GM21381 (cell line): ENCODE measurements at regions not wholly inside any gene's neighbourhood (a gene's known extent, or its start where the extent isn't known, plus 50 kb on each side); places are given as distances from the start of the nearest gene placed in this dataset.
A peak's percentile ranks its signal among the peaks of the same experiment; 100 is the strongest.

ENCODE experiments used
- ATAC-seq: cut with Tn5 transposase; IDR thresholded peaks from one replicate; pipeline ENCODE4 v1.9.1; 2021; ENCODE audit warnings: mild to moderate bottlenecking, moderate library complexity; ENCODE audit not compliant: unreplicated experiment

DNA sequence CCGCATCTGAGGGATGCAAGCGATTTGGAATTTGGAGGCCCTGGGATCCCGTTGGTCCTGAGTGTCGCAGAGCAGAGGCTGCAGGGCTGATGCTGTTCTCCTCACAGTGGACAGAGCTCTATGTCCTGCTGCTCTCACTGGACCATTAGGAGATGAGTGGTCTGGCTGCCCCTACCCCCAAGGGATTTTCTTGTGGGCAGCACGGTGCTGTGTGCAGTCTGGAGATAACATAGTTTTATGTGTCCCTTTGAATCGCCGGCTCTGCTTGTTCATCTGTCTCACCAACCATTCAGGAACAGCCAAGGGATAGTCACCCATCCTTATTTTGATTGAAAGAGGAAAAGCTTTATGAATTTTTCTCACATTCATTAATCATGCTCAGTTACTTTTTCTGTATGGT lies 49.9 kb downstream of the CHRM3 start:
- no peak for ATAC-seq

- ATAC-seq = no peak
These were observed 51.5 kb downstream of the CHRM3 start for GRCh38 chr1:239437822-239438221.

GRCh38 chr1:239438891-239439290 lies 52.5 kb downstream of the CHRM3 start:
- no peak for ATAC-seq

- no peak for ATAC-seq
These were observed 57.0 kb downstream of the CHRM3 start for GRCh38 chr1:239443361-239443760.

GRCh38 chr1:239446611-239447010 lies 60.2 kb downstream of the CHRM3 start:
- ATAC-seq = no peak

DNA sequence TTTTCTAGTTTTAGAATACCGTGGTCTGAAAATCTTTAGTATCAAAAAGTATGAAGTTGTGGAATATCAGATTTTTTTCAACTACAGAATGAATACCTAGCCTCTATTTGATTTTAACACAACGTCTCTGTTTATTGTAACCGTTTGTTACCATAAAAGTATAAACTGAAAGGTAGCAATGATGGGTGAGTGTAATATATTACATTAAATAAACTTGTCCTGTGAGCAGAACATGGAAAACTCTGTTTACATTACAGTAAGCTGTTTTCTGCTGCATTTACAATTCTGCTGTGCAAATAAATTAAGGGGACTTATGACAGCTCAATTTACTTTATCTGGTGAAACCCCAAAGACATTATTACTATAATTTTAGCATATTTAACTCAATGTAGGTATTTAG lies 62.5 kb downstream of the CHRM3 start:
- no peak for ATAC-seq

DNA sequence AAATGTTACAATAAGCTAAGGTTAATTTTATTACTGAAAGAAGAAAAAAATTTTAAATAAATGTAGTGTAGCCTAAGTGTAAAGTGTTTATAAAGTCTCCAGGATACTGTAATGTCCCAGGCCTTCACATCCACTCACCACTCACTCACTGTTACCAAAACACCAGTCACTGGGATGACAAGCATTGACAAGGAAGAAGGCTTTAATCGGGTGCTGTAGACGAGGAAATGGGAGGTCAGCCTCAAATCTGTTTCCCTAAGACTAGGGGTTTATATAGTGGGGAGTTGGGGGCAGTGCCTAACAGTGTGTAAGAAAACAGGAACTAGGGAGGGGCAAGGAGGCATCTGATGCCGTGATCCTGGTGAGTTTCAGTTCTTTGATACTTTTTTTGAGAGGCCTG lies 69.4 kb downstream of the CHRM3 start:
- ATAC-seq = no peak

GRCh38 chr1:239456788-239457187 lies 70.4 kb downstream of the CHRM3 start:
- ATAC-seq = no peak

DNA sequence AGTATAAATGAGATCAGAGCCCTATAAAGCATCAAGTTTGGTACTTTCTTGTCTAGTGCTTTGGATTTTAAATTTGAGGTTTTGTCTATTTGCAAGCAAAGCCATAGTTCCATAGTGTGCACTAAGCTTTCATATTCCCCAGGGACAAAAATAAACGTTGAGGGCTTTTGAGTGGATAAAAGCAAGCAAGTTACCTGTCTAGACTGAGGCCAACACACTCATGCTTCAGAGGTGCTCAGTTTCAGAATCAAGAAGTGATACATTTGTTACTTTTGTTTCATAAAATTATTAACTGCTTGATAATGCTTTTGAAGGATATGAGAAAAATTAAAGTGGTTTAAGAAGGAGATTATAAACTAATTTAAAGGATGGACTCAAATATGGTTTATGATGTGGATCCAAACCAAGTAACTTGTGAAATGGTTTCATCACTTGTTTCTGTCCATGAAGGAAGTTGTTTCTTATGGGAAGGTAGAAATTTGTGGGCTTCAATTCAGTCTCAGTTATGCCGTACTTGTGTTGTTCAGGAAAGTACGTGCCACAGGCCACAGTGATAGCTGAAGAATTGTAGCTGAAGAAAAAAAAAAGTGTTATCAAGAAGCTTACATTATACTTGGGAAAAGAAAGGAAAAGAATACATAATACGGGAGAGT lies 71.2 kb downstream of the CHRM3 start:
- peak; percentile 65 for ATAC-seq

- peak; percentile 70 for ATAC-seq
These were observed 71.8 kb downstream of the CHRM3 start for GRCh38 chr1:239458144-239458500.

DNA sequence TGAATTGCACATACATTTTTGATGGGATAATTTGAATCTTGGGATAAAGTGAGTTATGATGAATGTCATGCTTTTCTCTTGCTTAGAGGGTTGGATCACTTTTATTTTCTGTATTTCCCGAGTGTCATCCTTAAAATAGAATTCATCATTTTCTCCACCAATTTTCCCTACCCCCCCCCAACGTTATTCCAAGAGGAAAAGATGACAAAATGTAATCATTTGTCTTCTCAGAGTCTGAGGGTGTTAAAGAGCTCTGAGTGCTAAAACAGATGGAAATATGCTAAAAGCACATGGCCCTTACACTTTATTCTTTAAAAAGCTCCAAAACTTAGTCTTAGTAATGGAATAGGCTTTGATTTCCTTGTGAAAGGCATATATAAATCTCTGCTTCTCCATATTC lies 81.4 kb downstream of the CHRM3 start:
- ATAC-seq = no peak

DNA sequence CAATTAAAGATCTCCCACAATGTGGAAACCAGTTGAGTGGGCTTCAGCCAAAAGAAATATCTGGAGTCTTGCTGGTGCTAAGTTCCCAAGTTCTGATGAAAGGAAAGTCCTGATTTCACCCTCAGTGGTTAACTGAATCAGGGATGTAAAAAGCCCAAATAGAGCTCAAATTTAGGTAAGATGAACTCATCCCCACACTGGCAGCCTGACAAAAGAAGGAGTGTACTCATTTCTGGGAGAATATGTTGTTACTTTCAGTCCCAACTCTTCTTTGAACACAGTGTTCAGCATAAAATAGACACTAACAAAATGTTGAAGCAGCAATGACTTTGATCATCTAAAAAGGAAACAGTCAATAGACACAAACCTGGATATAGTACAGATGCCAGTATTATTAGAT lies 91.7 kb downstream of the CHRM3 start:
- ATAC-seq = no peak

DNA sequence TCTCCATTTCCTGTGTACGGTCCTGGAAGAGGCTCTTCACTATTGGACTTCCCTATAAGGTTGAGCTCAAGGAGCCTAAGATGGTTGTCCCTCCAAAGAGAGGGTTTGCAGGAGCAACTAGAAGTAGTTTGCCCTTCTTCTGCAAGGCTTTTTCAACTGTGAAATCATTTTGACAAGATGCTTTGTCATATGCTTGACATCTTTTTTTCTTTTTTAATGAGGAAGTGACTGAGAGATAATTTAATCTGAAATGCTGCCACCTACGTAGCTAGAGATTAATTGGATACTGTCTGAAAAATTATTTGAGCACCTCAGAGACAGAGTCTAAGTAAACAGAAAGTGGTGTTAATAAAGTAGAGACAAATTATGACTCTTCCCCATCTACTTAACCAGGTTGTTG lies 97.0 kb downstream of the CHRM3 start:
- ATAC-seq = no peak

DNA sequence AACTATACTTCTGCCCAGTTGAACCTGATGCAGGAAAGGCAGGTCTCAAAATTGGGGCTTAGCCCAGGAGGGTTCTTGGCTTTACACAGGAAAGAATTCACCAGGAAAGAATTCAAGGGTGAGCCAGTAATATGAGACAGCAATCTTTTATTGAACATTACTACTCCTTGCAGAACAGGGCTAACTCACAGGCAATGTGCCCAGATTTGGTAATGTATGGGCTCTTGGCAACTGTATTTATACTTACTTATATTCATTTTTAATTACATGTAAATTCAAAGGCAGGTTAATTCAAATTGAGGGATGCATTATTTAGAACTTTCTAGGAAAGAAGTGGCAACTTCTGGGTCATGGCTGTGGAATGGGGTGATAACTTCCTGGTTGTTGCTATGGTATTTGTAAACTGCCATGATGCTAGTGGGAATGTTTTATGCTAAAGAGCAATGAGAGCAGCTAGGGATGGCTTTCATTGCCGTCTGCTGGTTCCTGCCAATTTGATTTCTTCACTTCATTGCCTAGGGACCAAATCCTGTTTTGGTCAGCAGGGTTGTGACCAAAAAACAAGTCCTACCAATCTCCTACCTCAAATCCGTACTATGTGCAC lies 107.5 kb downstream of the CHRM3 start:
- ATAC-seq = no peak

- ATAC-seq = no peak
These were observed 118.7 kb downstream of the CHRM3 start for GRCh38 chr1:239505094-239505493.

DNA sequence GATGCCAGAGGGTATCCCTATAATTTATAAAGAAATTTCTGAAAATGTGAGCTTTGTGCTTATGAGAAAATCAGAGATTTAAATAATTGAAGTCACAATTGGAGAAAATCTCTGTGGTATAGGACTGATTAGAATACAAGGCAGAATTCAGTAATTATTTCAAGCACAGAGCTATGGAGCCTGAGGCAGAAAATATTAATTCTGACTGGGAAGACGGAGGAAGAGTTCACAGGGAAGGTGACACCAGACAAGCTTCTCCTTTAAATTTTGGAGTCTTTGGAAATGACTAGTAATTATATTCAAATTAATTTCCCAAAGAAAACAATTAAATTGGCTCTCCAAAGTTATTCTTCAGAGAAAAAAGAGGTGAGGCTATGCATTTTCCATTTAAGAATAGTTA lies 121.5 kb downstream of the CHRM3 start:
- no peak for ATAC-seq

GRCh38 chr1:239511875-239512274 lies 125.5 kb downstream of the CHRM3 start:
- ATAC-seq = no peak

- ATAC-seq = no peak
These were observed 130.2 kb downstream of the CHRM3 start for GRCh38 chr1:239516579-239516978.

DNA sequence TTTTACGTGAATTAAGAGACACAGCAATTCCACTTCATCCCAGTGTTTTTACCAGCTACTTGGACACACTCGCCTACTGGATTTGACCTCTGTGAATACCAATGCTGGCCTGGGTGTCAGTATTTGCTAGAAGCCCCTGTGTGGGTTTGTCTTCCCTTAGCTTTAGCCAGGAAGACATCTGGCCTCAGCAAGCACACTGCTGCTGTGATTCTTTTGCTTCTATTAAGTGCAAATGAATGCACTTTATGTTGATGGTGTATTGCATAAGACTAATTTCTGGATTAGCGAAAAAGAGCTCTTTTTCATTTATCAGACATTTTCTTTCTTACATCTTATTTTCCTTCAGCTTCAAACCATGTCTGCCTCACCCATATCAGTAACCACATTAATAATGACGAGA lies 140.0 kb downstream of the CHRM3 start:
- no peak for ATAC-seq

DNA sequence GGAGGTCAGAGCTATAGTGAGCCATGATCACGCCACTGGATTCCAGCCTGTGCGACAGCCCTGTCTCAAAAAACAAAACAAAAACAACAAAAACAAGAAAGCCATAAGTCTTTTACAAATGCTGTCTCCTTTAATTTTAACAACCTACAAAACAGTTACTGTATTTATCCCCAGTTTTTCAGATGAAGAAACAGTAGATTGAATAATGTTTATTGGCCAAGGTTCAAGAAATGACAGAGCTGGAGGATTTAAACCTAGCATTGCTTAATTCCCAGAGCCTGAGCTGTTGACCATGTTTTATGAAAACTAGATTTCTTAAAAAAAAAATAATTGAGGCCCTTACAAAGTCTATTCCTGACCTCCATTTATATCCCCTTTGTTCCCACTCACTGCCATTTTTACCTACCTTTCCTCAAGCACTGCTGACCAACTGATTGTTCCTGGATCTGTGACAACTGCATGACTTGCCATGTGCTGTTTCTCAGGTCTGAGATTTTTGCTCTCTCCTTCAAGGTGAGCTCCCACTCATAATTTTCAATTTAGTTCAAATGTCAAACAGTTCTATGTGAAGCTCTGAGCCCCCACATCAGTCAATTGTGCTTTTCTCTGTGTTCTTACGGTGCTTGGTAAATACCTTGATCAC lies 140.8 kb downstream of the CHRM3 start:
- ATAC-seq = no peak

DNA sequence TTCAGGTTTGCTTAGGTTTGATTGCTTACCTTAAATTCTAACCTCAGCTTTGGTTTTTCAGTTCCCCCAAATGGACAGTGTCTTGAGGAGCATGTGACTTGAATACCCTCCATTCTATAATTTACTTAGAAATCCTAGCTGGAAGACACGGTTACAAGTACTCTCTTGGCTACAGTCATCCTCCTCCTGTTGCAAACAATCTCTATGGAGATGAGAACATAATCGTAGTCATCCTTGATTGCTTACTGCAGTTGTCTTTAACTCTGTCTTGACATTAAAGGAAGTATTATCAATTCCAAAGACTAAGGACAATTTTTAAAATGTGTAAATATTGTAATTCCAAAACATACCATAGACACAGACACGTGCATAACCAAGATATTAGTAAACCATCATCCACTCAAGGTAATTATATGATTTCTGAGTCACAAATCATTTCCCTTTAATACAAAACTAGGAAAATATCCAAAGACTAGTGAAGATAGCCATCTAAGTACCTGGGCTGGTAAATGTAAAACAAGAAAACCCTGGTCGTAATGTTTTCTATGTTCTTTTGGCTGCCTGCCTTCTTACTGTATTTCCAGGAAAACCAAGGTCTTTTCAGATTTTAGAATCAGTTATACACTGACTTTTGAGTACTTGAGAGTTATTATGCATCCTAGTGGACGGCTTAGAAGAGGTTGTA lies 149.9 kb downstream of the CHRM3 start:
- no peak for ATAC-seq

DNA sequence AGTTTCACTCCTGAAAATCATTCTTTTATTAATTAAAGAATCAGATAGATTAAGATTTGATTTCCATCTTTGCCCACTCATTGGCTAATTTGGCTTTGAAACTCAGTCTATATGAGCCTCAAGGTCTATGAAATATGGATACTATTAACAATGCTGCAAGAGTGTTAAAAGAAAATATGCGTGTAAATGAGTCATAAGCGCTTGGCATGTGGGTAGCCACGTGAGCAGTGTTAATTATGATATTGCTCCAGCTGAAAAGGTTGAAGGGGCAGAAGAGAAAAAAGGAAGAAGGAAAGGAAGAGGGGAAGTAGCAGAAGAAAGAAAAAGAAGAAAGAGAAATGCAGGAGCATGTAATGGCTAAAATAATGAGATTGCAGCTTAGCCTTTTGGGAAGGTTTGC lies 151.4 kb downstream of the CHRM3 start:
- no peak for ATAC-seq
